Type B pancreatic cell (in vitro differentiated cells): ENCODE measurements at regions not wholly inside any gene's neighbourhood (a gene's known extent, or its start where the extent isn't known, plus 50 kb on each side); places are given as distances from the start of the nearest gene placed in this dataset.

Experiments used
- DNase-seq: peaks from one replicate; pipeline ENCODE4 v3.0.0; 2021; ENCODE audit warnings: mixed read lengths; ENCODE audit not compliant: unreplicated experiment; ENCODE audit errors: extremely low spot score
- H3K27ac Mint-ChIP-seq: 2 replicates; pipeline ENCODE4 v1.8.0; 2021; ENCODE audit warnings: mild to moderate bottlenecking, mixed read lengths
- H3K27me3 Mint-ChIP-seq: 2 replicates; pipeline ENCODE4 v1.8.0; 2021; ENCODE audit warnings: mixed read lengths
- H3K36me3 Mint-ChIP-seq: 2 replicates; pipeline ENCODE4 v1.8.0; 2021; ENCODE audit warnings: mixed read lengths
- H3K4me1 Mint-ChIP-seq: one replicate; pipeline ENCODE4 v1.8.0; 2021; ENCODE audit warnings: mixed read lengths; ENCODE audit not compliant: unreplicated experiment
- H3K4me3 Mint-ChIP-seq: 2 replicates; pipeline ENCODE4 v1.8.0; 2021; ENCODE audit warnings: mild to moderate bottlenecking, mixed read lengths
- H3K9me3 Mint-ChIP-seq: 2 replicates; pipeline ENCODE4 v1.8.0; 2021; ENCODE audit warnings: mixed read lengths
- TF ChIP-seq, protein P1 (sequence below): fragments of 200-600 bp; sonication (generic); conservative IDR thresholded peaks from 2 replicates; pipeline ENCODE4 v1.5.0; 2021; ENCODE audit warnings: antibody characterized with exemption, mild to moderate bottlenecking

- Mint-ChIP-seq H3K4me3 (no peak overlapping the region), H3K4me1 (peaks cover 3% of the 10 kb centered on the region), H3K27me3 (peaks cover 6% of the 10 kb centered on the region), H3K27ac (no peak overlapping the region), H3K36me3 (no peaks in the 10 kb centered on the region), H3K9me3 (peaks cover 3% of the 10 kb centered on the region)
- TF ChIP-seq, protein P1, sequence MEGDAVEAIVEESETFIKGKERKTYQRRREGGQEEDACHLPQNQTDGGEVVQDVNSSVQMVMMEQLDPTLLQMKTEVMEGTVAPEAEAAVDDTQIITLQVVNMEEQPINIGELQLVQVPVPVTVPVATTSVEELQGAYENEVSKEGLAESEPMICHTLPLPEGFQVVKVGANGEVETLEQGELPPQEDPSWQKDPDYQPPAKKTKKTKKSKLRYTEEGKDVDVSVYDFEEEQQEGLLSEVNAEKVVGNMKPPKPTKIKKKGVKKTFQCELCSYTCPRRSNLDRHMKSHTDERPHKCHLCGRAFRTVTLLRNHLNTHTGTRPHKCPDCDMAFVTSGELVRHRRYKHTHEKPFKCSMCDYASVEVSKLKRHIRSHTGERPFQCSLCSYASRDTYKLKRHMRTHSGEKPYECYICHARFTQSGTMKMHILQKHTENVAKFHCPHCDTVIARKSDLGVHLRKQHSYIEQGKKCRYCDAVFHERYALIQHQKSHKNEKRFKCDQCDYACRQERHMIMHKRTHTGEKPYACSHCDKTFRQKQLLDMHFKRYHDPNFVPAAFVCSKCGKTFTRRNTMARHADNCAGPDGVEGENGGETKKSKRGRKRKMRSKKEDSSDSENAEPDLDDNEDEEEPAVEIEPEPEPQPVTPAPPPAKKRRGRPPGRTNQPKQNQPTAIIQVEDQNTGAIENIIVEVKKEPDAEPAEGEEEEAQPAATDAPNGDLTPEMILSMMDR: no peak
- DNase-seq: no peak
Measured at GRCh38 chr22:27223317-27224177, 566.2 kb downstream of the MIAT start.

- TF ChIP-seq, protein P1: no peak
- H3K27me3 Mint-ChIP-seq: peaks cover 4% of the 10 kb centered on the region
- H3K4me1 Mint-ChIP-seq: no peaks in the 10 kb centered on the region
- H3K4me3 Mint-ChIP-seq: no peak overlapping the region
- no peak overlapping the region for H3K27ac Mint-ChIP-seq
- no peak for DNase-seq
- H3K9me3 Mint-ChIP-seq: peaks cover 3% of the 10 kb centered on the region
- H3K36me3 Mint-ChIP-seq: no peaks in the 10 kb centered on the region
Measured at GRCh38 chr22:27224485-27225374, 567.3 kb downstream of the MIAT start.

GRCh38 chr22:27226666-27227065 is 569.3 kb downstream of the MIAT start:
- no peak for DNase-seq
- Mint-ChIP-seq H3K4me3 (no peak overlapping the region), H3K4me1 (no peaks in the 10 kb centered on the region), H3K27ac (no peak overlapping the region), H3K27me3 (peaks cover 6% of the 10 kb centered on the region), H3K36me3 (no peaks in the 10 kb centered on the region), H3K9me3 (peaks cover 7% of the 10 kb centered on the region)
- TF ChIP-seq, protein P1: no peak

- TF ChIP-seq, protein P1: no peak
- Mint-ChIP-seq H3K4me3 (no peak overlapping the region), H3K36me3 (no peaks in the 10 kb centered on the region), H3K27ac (no peak overlapping the region), H3K27me3 (peaks cover 13% of the 10 kb centered on the region), H3K9me3 (peaks cover 7% of the 10 kb centered on the region), H3K4me1 (no peaks in the 10 kb centered on the region)
- DNase-seq: no peak
Measured at GRCh38 chr22:27228771-27229170, 571.4 kb downstream of the MIAT start.

GRCh38 chr22:27230189-27230588 is 571.4 kb downstream of the MN1 start:
- Mint-ChIP-seq H3K36me3 (no peaks in the 10 kb centered on the region), H3K4me3 (no peak overlapping the region), H3K4me1 (no peaks in the 10 kb centered on the region), H3K27ac (no peak overlapping the region), H3K27me3 (peaks cover 20% of the 10 kb centered on the region), H3K9me3 (peaks cover 12% of the 10 kb centered on the region)
- TF ChIP-seq, protein P1: no peak
- DNase-seq: no peak
